Endodermal cell (in vitro differentiated cells): ENCODE measurements at regions not wholly inside any gene's neighbourhood (a gene's known extent, or its start where the extent isn't known, plus 50 kb on each side); places are given as distances from the start of the nearest gene placed in this dataset.

ENCODE experiments used
- DNase-seq: peaks from one replicate; pipeline ENCODE4 v3.0.0-alpha.2; 2017
- H3K27ac ChIP-seq: 2 replicates; pipeline ENCODE4 v1.5.1; 2013; ENCODE audit warnings: mild to moderate bottlenecking, low read depth, low read length, moderate library complexity
- H3K27me3 ChIP-seq: 2 replicates; pipeline ENCODE4 v1.6.1; 2013; ENCODE audit warnings: mild to moderate bottlenecking, low read length, moderate library complexity; ENCODE audit not compliant: insufficient read depth, control insufficient read depth, poor library complexity, severe bottlenecking
- H3K36me3 ChIP-seq: 2 replicates; pipeline ENCODE4 v1.7.0; 2013; ENCODE audit warnings: mild to moderate bottlenecking, low read length, moderate library complexity; ENCODE audit not compliant: control insufficient read depth, insufficient read depth
- H3K4me1 ChIP-seq: one replicate; pipeline ENCODE4 v1.7.0; 2013; ENCODE audit warnings: low read length; ENCODE audit not compliant: control insufficient read depth, insufficient read depth
- H3K4me3 ChIP-seq: 2 replicates; pipeline ENCODE4 v1.5.1; 2013; ENCODE audit warnings: mild to moderate bottlenecking, low read length, moderate library complexity
- H3K9ac ChIP-seq: 2 replicates; pipeline ENCODE4 v1.6.1; 2013; ENCODE audit warnings: mild to moderate bottlenecking, low read length, moderate library complexity; ENCODE audit not compliant: poor library complexity, severe bottlenecking; ENCODE audit errors: extremely low read depth
- H3K9me3 ChIP-seq: 2 replicates; pipeline ENCODE4 v1.6.1; 2013; ENCODE audit warnings: mild to moderate bottlenecking, low read length, moderate library complexity; ENCODE audit not compliant: control insufficient read depth
- H3K27ac Mint-ChIP-seq: 2 replicates; pipeline ENCODE4 v1.8.0; 2020; ENCODE audit warnings: mixed read lengths
- H3K27me3 Mint-ChIP-seq: 2 replicates; pipeline ENCODE4 v1.8.0; 2021; ENCODE audit warnings: mild to moderate bottlenecking, mixed read lengths; ENCODE audit not compliant: insufficient read depth
- H3K36me3 Mint-ChIP-seq: 2 replicates; pipeline ENCODE4 v1.8.0; 2020; ENCODE audit warnings: low read depth, mixed read lengths
- H3K4me1 Mint-ChIP-seq: 2 replicates; pipeline ENCODE4 v1.8.0; 2020; ENCODE audit warnings: mixed read lengths
- H3K4me3 Mint-ChIP-seq: 2 replicates; pipeline ENCODE4 v1.8.0; 2020; ENCODE audit warnings: mild to moderate bottlenecking, moderate library complexity, mixed read lengths
- H3K9me3 Mint-ChIP-seq: 2 replicates; pipeline ENCODE4 v1.8.0; 2020; ENCODE audit warnings: mild to moderate bottlenecking, mixed read lengths
- CTCF ChIP-seq: fragments of 200-600 bp; sonication (generic); conservative IDR thresholded peaks from 2 replicates; pipeline ENCODE4 v1.5.0; 2021; ENCODE audit warnings: antibody characterized with exemption, mild to moderate bottlenecking
- WGBS, 2 experiments: methylation state at CpG; one replicate each; pipeline versions ENCODE4 v1.1.5 to v1.1.7; 2013; ENCODE audit warnings: missing lambda C conversion rate in 2 of 2, mixed read lengths in 1 of 2; ENCODE audit not compliant: insufficient coverage in 1 of 2, insufficient read length in 1 of 2; 5-methylcytosine and 5-hydroxymethylcytosine counted together

GRCh38 chr9:108012886-108013665 lies 523.5 kb upstream of the KLF4 start:
- H3K4me3 ChIP-seq = no peak overlapping the region
- DNase-seq = no peak
- Mint-ChIP-seq H3K27ac (no peak overlapping the region), H3K36me3 (no peaks in the 10 kb centered on the region), H3K4me3 (no peak overlapping the region), H3K4me1 (peaks cover 5% of the 10 kb centered on the region), H3K27me3 (no peaks in the 10 kb centered on the region), H3K9me3 (no peaks in the 10 kb centered on the region)
- no peaks in the 10 kb centered on the region for H3K4me1 ChIP-seq
- H3K27me3 ChIP-seq = no peaks in the 10 kb centered on the region
- no peaks in the 10 kb centered on the region for H3K9me3 ChIP-seq
- H3K9ac ChIP-seq = no peak overlapping the region
- no peak overlapping the region for H3K27ac ChIP-seq
- H3K36me3 ChIP-seq = no peaks in the 10 kb centered on the region
- no peak for TF ChIP-seq CTCF
- WGBS, 2 experiments = 95% methylated on average over 3 of the region's 3 CpGs; no CpG with 5 or more reads in 1 of the 2 experiments

- H3K4me1 Mint-ChIP-seq = peaks cover 5% of the 10 kb centered on the region
- no peak overlapping the region for H3K27ac Mint-ChIP-seq
- Histone ChIP-seq H3K36me3 (no peaks in the 10 kb centered on the region), H3K9ac (no peak overlapping the region), H3K27me3 (no peaks in the 10 kb centered on the region), H3K4me3 (no peak overlapping the region), H3K4me1 (no peaks in the 10 kb centered on the region), H3K27ac (no peak overlapping the region), H3K9me3 (no peaks in the 10 kb centered on the region)
- no peaks in the 10 kb centered on the region for H3K36me3 Mint-ChIP-seq
- WGBS, 2 experiments = 90 to 94% methylated on average over 4 of the region's 4 CpGs
- H3K9me3 Mint-ChIP-seq = no peaks in the 10 kb centered on the region
- no peaks in the 10 kb centered on the region for H3K27me3 Mint-ChIP-seq
- TF ChIP-seq CTCF = no peak
- DNase-seq = no peak
- H3K4me3 Mint-ChIP-seq = no peak overlapping the region
These were observed 522.8 kb upstream of the KLF4 start for GRCh38 chr9:108012405-108012804.

- H3K4me1 ChIP-seq = no peaks in the 10 kb centered on the region
- H3K27ac ChIP-seq = no peak overlapping the region
- no peak for TF ChIP-seq CTCF
- no peak overlapping the region for H3K9ac ChIP-seq
- H3K9me3 ChIP-seq = no peaks in the 10 kb centered on the region
- H3K27me3 ChIP-seq = peaks cover 39% of the 10 kb centered on the region
- no peaks in the 10 kb centered on the region for H3K36me3 Mint-ChIP-seq
- no peaks in the 10 kb centered on the region for H3K36me3 ChIP-seq
- H3K27ac Mint-ChIP-seq = no peak overlapping the region
- no peak overlapping the region for H3K4me3 Mint-ChIP-seq
- WGBS, 2 experiments = 95 to 100% methylated on average over 1 to 5 of the region's 5 CpGs
- H3K4me1 Mint-ChIP-seq = peaks cover 4% of the 10 kb centered on the region
- peaks cover 40% of the 10 kb centered on the region for H3K27me3 Mint-ChIP-seq
- H3K4me3 ChIP-seq = no peak overlapping the region
- no peaks in the 10 kb centered on the region for H3K9me3 Mint-ChIP-seq
- no peak for DNase-seq
These were observed 514.0 kb upstream of the KLF4 start for GRCh38 chr9:108003526-108003925.
